Stimulated activated CD4-positive, alpha-beta T cell treated with anti-CD3 and anti-CD28 coated beads, Interleukin-4, amount 100 ng/mL, for 1 hour (primary cell): ENCODE measurements at regions not wholly inside any gene's neighbourhood (a gene's known extent, or its start where the extent isn't known, plus 50 kb on each side); places are given as distances from the start of the nearest gene placed in this dataset.

Experiments used
- DNase-seq: peaks from one replicate; pipeline ENCODE4 v3.0.0-alpha.2; 2020

- DNase-seq = no peak
These were observed 1111.6 kb upstream of the SORCS1 start for GRCh38 chr10:108275895-108276685.

DNA sequence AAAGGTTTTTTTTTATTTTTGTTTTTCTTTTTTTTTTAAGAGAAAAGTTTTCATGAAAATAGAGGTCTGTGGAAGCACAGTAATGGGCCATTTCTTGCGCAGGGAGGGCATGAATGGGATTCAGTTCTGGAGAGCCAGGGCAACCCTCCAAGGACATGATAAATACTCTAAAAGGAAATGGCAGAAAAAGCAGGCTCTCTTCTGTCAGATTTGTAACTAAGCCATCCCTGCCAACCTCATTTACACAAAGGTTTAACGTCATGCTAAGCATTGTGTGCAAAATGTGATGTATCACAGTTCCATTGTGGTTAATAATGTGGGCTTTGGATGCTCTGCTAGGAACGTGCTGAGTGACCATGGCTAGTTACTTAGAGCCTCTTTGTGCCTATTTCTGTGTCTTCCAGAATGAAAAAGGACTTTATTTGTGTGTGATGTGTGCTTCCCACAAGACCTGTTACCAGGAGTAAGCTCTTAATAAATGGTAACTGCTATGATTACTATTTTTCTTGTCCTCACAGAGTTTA lies 1095.9 kb upstream of the SORCS1 start:
- no peak for DNase-seq

GRCh38 chr10:108254089-108254488 lies 1089.6 kb upstream of the SORCS1 start:
- no peak for DNase-seq

- no peak for DNase-seq
These were observed 1088.3 kb upstream of the SORCS1 start for GRCh38 chr10:108252771-108253170.

DNA sequence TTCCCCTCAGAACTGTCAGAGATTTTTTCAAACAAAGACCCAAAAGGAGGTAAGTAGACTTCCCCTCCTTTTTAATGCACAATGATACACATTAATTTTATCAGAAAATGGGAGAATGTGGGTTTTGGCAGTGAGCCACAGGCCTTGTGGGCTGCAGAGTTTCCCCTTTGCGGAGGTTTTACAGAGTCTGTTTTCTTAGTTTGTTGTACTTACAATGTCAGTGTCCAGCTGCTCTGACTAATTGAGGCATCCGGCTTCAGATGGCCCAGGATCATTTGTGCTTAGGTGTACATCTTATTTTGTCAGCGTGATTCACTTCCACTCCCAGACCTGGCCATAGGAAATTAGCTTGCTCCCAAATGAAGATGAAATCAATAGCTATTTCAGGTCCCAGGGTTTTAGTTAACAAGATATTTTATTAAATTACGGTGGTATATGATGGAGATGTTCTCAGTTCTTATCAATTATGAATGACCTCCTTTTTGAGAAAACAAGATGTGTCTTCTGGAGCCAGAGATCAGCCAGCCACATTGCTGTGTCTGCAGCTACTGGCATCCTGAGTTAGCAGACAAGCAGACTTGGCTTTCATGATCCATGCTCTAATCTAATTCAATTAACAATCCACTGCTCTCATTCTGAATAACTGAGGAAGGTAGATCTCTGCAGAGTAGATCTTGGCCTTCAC lies 1086.6 kb upstream of the SORCS1 start:
- no peak for DNase-seq

DNA sequence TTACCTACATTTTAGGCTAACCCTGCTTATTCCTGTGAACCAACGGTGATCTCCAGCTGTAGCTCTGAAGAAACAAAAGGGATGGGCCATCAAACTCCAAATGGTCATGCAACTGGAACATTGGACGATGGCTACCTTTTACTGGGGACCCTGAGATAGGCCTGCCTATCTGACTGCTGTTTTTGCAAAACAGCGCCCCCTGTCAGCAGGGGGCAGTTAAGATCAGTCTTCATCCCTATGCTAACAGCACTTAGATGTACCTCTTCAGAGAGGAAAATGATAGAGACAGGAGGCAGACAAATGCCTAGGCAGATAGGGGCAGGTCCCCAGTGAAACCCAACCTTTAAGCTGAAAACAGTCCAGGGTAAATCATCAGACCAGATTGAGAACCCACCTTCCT lies 1085.4 kb upstream of the SORCS1 start:
- no peak for DNase-seq

DNA sequence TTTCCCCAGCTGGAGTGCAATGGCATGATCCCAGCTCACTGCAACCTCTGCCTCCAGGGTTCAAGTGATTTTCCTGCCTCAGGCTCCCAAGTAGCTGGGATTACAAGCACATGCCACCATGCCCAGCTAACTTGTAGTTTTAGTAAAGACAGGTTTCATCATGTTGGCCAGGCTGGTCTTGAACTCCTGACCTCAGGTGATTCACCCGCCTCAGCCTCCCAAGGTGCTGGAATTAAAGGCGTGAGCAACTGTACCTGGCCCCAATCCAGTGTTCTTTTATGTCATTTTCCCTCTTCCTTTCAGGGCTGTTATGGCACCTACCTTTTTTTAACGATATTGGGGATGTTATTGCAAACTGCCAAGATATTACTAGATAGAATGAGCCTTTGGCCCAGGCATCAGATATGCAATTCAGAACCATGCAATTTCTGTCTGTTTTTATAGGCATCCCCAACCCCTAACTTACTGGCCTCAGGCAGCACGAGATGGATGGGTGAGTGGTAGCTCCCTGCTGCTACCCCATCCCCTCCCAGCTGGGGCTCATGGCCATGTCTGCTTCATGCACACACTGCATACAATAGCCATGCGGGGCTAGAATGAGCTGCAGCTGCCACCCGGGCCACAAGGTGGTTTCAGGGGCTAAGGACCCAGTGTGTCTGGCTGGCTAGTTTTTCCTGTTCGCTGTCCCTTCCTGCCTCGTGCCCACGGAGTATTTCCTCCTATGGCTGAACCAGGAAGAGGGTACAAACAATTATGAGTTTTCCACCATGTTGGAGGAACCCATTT lies 1080.1 kb upstream of the SORCS1 start:
- DNase-seq = no peak

GRCh38 chr10:108241166-108241565 lies 1076.7 kb upstream of the SORCS1 start:
- DNase-seq = no peak

- DNase-seq = no peak
These were observed 1073.8 kb upstream of the SORCS1 start for GRCh38 chr10:108238261-108238660.

DNA sequence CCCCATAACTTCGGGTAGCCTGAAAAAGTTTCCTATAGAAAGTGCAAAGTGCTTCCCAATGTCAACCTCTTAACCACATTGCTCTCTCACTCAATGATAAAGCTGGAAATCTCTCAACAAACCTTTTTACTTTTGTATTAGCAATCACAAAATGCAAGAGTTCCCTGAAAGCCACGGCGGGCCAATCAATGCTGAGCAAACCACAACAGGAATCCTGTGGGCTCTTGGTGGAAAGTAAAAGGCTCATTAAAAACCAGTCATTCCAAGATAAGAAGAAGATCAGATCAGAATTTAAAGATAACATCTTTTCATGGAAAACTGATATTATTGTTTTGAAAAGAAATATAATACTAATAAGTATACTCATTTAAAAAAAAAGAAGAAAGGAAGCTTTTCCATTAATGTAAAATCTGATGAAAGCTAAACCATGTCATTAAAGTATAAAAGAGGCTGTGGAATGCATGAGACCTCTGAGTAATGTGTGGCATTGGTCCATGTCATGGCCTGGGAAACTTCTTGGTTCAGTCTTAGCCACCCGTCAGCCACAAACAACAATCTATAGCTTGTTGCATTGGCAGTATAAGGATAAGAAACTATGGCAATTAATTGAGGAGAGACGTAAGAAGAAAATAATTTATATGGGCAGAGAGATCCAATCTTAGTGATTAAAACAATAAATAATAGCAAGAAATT lies 1066.1 kb upstream of the SORCS1 start:
- no peak for DNase-seq

GRCh38 chr10:108208732-108209131 lies 1044.2 kb upstream of the SORCS1 start:
- no peak for DNase-seq

DNA sequence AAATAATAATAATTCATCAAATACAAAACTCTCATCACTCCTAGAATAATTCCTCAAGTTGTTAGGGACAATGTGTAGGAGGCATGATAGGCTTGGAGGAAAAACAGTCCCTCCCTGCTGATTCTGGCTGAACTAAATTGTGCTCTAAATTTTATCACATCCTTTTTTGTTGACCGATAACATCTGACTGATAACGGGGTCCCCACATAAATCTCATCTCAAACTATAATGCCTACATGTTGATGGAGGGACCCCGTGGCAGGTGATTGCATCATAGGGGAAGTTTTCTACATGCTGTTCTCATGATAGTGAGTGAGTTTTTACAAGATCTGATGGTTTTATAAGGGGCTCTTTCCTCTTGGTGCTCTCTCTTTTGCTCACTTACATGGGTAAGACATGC lies 1043.5 kb upstream of the SORCS1 start:
- DNase-seq = no peak

DNA sequence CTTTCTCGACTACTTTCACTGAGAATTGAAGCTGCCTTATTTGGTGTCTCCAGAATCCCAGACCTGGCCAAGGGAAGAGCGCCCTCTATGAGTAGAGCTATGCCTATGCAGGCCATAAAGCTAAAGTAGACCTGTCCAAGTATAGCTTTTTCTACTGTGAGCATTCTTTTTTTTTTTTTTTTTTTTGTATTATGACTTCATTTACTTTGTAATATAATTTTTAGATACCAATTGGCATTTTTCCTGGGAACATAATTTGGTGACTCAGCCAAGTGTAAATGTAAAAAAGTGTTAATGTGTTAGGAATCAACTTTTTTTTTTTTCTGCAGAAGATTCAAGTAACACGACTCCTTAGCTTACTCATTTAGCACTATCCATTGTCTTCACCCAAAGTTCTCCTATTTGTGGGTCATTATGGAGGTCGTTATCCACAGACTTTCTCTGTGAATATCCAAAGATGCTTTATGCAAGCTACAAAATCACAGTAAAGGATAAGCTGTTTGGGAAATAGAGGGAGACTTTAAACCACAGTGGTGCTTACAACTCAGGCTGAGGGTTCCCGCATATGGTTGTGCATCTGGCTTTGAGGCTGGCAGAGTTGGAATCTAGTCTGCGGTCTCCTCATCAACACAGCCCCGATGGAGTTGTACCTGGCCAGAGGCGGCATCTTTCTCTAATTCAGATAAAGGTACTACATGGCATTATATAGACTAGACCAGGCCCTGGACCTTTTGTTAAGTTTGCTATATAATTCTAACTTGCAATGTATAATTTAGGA lies 1040.2 kb upstream of the SORCS1 start:
- no peak for DNase-seq

GRCh38 chr10:108203905-108204527 lies 1039.5 kb upstream of the SORCS1 start:
- no peak for DNase-seq

DNA sequence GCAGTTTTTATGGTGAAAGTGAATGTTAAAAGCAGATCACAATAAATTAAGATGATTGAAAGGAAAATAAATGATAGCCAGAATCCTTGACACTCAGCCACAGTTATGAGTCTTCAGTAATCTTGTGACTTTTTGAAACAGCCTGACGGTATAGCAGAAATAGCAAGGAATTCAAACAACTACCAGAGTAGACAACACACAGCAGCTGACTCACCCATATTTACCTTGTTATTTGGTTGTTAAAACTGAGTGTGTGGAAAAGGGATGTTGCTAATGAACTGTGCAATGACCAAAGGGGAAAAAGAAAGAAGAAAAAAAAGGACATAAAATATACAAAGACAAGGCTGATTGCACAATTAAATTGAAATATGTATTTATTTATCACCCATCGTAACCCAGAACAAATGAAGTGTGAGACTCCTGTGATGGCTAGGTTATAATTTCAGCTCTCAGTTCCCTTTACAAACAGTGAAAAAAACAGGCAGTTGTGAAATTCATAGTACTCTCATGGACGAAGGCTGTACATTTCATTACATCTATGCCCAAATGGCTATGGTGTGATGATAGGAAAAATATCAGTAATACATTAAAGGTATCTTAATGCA lies 1023.0 kb upstream of the SORCS1 start:
- DNase-seq = no peak

GRCh38 chr10:108184114-108184513 lies 1019.6 kb upstream of the SORCS1 start:
- no peak for DNase-seq

DNA sequence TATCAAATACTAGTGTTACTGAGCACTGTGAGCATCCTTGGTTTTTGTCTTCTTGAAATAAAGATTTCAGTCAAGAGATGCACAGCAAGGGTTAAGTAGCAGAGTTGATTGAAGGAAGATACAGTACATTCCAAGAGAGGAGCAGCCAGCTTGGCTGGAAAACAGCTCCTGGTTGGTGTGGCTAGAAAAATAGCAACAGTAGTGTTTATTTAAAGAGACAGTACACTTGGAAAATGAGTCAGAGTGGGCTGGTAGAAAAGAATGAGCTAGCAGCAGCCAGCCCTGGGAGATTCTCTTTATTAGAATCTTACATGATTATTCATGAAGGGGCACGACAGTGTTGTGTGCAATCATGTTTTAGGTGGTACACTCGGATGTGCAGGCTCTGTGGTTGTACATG lies 1016.4 kb upstream of the SORCS1 start:
- no peak for DNase-seq

- no peak for DNase-seq
These were observed 1005.3 kb upstream of the SORCS1 start for GRCh38 chr10:108169846-108170245.

DNA sequence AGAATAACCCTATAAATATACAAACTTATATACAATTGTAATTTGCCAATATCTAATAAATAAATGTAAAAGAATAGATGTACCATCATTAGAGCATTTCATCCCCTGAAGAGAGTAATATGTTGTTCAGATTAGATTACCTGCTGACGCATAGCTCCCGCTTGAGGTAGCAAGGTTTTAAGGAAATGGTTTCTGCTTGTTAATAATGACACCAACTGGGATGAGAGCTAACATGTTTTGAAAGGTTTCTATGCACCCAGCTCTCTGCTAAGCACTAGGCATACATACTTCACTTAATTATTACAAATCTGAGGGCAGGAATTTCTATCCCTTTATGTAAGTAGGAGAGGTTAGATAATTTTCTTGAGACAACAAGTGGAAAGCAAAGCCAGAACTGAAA lies 1003.3 kb upstream of the SORCS1 start:
- no peak for DNase-seq

- no peak for DNase-seq
These were observed 1001.9 kb upstream of the SORCS1 start for GRCh38 chr10:108166401-108166800.

- no peak for DNase-seq
These were observed 982.8 kb upstream of the SORCS1 start for GRCh38 chr10:108147346-108147745.
